ENCODE measurements at regions not wholly inside any gene's neighbourhood (a gene's known extent, or its start where the extent isn't known, plus 50 kb on each side); places are given as distances from the start of the nearest gene placed in this dataset.
"Not testable (repeated sequence)": the region's sequence is repeated elsewhere in the genome, so short reads cannot be mapped to it uniquely, and the experiment has no call there.

DNA sequence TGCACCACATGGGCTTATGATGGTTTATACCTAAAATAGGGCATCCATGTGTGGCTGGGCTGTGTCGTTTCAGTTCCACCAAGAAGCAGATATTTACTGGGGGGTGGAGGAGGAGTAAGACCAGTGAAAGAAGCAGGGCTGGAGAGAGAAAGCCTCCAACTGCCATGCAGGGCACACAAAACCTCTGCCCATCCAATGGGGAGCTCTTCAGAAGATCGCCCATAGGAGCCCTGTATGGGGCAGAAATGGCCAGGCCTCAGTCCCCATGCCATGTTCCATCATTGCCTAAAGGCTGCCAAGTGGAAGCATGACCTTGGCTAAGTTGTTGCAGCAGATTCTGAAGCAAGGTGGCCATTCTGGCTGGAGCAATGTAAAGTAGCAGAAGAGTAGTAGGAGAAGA is 277.0 kb downstream of the MEX3B start:
- no peak for FAIRE-seq

- FAIRE-seq = no peak
These were observed 278.9 kb downstream of the MEX3B start for GRCh38 chr15:81766829-81767475.

DNA sequence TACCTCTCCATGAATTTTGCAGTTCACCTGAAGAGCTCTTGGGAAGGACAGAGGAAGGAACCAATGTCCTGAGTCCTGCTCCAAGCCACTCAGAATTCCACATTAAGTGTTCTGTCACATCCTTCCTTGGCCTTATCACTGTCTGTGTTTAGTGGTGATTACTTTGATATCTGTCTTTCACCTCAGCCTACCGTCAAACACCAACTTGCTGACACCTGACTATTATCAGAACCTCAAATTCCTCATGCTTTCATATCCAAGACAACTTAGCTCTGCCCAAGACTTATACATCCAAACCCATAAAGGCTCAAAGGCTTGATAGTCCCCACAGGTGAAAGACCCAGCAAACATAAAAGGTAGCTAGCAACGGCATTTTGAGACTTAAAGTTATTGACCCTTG is 280.0 kb downstream of the MEX3B start:
- FAIRE-seq = no peak

DNA sequence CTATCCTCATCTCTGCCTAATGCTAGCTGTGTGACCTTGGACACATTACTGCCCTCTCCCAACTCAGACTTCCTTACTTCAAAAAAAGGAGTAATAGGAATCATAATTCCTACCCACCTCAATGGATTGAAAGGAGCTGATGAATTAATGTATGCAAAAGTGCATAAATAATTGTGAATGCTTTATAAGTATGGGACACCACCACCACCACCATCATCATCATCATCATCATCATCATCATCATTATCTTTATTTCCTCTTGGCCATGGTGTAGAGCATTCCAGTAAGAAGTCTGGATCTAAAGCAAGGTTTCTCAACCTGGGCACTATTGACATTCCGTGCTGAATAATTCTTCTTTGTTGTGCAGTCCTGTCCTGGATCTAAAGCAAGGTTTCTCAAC is 282.5 kb downstream of the MEX3B start:
- FAIRE-seq = no peak

- no peak for FAIRE-seq
These were observed 285.1 kb downstream of the MEX3B start for GRCh38 chr15:81760686-81761085.

- FAIRE-seq = peak; percentile 90
These were observed 287.0 kb downstream of the MEX3B start for GRCh38 chr15:81758818-81759284.

- no peak for FAIRE-seq
These were observed 290.2 kb downstream of the MEX3B start for GRCh38 chr15:81755626-81756025.

- no peak for FAIRE-seq
These were observed 291.7 kb downstream of the MEX3B start for GRCh38 chr15:81754078-81754477.

GRCh38 chr15:81752974-81753373 is 292.8 kb downstream of the MEX3B start:
- FAIRE-seq = no peak

DNA sequence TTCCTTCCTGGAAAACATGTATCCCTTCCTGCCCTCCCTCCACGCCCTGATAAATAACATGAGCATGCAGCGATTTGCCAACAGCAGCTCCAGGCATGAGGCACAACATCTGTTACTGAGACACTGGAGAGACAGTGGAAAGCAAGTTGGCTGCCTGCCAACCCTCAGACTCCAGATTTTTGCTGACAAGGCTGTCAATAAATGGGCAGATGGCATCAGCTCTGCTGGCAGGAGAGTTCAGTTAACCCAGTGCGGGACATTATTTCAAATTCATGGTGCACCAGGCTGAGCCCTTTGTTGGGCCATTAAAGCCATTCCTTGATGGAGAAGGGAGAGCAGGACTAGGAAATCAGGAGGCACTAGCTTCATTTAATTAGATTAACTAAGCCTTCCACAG is 293.3 kb downstream of the MEX3B start:
- FAIRE-seq = peak; percentile 18

DNA sequence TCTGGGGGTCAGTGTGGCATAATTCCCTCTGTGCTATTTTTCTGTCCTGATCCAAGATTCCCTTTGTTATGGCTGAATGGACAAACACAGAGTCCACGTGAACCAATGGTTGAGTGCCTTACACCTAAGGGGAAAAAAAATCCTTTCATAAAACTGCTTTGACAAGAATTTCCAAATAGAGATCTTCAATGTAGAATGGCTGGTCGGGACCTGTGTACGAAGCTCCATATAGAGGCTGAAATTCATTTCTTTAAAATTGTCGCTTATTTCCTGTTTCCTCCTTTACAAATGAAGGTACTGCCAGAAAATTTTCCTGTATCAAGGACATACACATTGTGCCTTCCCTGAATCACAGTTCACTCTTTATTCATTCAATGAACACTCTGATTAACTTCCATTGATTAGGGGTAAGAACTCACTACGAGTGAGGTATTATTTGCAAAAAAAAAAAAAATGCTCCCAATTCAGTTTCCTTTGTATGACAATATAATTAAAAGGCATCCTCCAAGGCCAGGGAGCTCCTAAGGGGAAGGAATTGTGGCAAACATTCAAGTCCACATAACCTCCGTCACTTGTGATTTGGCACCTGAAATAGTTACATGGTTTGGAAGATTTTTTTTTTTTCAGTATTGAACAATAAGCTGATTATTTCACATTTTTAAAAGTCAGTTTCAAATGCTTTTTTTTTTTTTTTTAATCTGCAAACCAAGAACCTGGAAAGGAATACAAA is 293.8 kb downstream of the MEX3B start:
- FAIRE-seq = no peak

DNA sequence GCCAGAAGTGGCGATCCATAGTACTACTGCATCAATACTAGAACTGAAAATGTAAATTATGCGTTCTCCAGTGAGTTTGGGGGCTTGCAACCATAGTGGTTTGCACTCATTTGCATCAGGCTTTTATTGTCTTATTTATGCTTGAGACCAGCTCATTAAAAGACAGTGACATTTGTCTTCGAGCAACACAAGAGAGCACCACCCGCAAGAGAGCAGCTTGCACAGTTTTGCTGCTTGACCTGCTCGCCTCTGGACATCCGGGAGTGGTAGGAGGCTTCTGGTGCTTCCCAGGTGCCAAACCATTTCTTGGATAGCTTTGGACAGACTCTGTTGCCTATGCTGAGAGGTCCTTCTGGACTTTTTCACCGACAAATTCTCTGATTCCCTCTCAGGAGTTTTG is 294.6 kb downstream of the MEX3B start:
- FAIRE-seq = no peak

- FAIRE-seq = no peak
These were observed 296.0 kb downstream of the MEX3B start for GRCh38 chr15:81749716-81750375.

GRCh38 chr15:81747482-81747881 is 298.3 kb downstream of the MEX3B start:
- FAIRE-seq = no peak

GRCh38 chr15:81747026-81747425 is 298.8 kb downstream of the MEX3B start:
- no peak for FAIRE-seq

GRCh38 chr15:81744364-81744763 is 301.5 kb downstream of the MEX3B start:
- no peak for FAIRE-seq

DNA sequence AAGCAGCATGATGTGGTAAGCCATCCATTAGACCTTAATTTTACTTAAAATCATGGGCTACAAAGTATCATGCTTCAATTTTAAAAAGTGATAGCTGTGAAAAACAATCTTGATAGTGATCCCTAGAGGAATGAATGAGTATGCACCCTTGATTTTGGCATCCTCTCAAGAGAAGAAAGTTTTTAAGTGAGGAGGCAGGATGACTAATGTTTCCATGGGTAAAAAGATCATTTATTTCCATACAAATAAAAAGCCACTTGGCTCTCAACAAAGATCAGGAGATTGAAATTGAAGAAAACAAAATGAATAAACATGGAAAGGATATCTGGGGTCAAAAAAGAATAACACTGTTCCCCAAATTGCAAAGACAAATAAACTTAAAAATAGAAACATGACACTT is 305.4 kb downstream of the MEX3B start:
- FAIRE-seq = peak; percentile 29

DNA sequence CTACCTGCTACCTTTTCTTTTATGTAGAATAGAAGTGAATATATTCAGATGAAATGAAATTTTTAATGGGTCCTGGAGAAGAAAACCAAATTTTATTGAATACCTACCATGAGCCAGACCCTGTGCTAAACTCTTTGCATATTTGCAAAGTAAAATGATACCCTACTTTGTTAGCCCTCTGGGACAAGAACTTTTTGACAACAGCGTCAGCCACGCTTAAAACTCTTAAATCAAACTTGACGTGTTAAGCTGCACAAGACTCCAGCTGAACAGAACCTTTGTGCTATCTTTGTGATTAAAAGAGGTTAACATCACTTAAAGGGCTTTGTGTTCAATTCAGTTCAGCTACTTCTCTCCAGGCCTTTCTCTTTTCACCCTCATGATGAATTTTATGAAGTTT is 316.5 kb downstream of the MEX3B start:
- no peak for FAIRE-seq

DNA sequence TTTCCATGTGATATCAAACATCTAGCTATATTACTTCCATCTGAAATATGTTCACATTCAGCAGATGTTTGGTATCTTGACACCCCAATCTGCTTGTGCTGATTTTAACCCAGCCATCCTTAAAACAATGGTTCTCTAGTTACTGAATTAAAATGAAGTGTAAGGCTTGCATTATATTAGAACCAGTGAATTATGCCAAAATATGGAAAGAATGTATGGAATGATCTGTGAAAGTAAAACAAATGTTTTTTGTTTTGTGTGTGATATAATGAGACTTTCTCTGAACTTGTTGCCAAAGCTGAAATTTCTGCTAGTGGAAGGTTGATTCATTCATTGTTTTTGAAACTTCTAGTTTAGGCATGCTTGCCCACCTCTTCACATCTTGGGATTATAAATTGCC is 317.1 kb downstream of the MEX3B start:
- FAIRE-seq = no peak

DNA sequence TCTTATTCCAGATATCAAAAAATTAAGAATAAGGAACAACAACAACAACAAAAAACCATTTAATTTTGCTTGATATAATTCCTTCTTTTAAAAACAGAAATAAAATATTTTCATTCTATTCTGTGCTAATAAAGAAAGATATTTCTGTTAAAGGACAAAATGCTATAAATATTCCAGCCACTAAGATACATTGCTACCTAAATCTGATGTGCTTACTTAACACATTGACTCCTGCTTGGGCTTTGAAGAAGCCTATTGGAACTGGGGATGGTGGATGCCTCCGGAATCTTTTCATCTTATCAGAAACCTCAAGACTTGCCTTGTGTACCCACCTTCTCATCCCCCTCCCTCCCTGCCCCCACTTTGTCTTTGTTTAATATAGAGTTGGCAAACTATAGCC is 320.2 kb downstream of the MEX3B start:
- FAIRE-seq = no peak

GRCh38 chr15:81724536-81724935 is 321.3 kb downstream of the MEX3B start:
- no peak for FAIRE-seq

- no peak for FAIRE-seq
These were observed 322.1 kb downstream of the MEX3B start for GRCh38 chr15:81723701-81724100.

GRCh38 chr15:81723113-81723651 is 322.6 kb downstream of the MEX3B start:
- FAIRE-seq = no peak

GRCh38 chr15:81716468-81716867 is 329.4 kb downstream of the MEX3B start:
- not testable (repeated sequence) for FAIRE-seq

Data from endometrium (tissue), 2 donors.